ENCODE measurements at regions not wholly inside any gene's neighbourhood (a gene's known extent, or its start where the extent isn't known, plus 50 kb on each side); places are given as distances from the start of the nearest gene placed in this dataset.

GRCh38 chr11:69385832-69386427, 92.0 kb downstream of the MYEOV start (continued):
- TF ChIP-seq BRCA1 (IDR thresholded peaks at IDR 0.05; ENCODE audit: low read depth, low read length) (no peak), GABPA (IDR thresholded peaks at IDR 0.05; ENCODE audit: borderline replicate concordance, insufficient read depth, low read length) (no peak), TEAD4 (IDR thresholded peaks at IDR 0.05; ENCODE audit: low read depth, low read length) (no peak), EP300 (IDR thresholded peaks at IDR 0.05; ENCODE audit: borderline replicate concordance in 1 of 2, low read depth in 2 of 2, low read length in 2 of 2) (no peak), FOSL1 (IDR thresholded peaks at IDR 0.05; ENCODE audit: insufficient read depth, low read depth, low read length) (no peak), SP2 (IDR thresholded peaks at IDR 0.05; ENCODE audit: low read length) (no peak), SAP30 (IDR thresholded peaks at IDR 0.05; ENCODE audit: insufficient read depth, insufficient replicate concordance, low read length) (no peak), CBX8 (IDR thresholded peaks at IDR 0.05; ENCODE audit: borderline replicate concordance, low read depth, low read length) (no peak), BCL11A (IDR thresholded peaks at IDR 0.05; ENCODE audit: low read depth in 2 of 2, low read length in 2 of 2) (no peak)

All from H1 (cell line).